Heart right ventricle (tissue), 16 donors: ENCODE measurements at regions not wholly inside any gene's neighbourhood (a gene's known extent, or its start where the extent isn't known, plus 50 kb on each side); places are given as distances from the start of the nearest gene placed in this dataset.

Source experiments
- ATAC-seq, 8 donors: fragments of 200-7000 bp; cut with Tn5 transposase; one replicate each; pipeline ENCODE4 v1.9.1; 2020; ENCODE audit warnings: mild to moderate bottlenecking in 8 of 8, moderate library complexity in 8 of 8, moderate number of reproducible peaks in 1 of 8
- DNase-seq, 2 donors: peaks; one replicate each; pipeline ENCODE4 v3.0.0-alpha.2; 2020
- H3K27ac ChIP-seq, 10 donors: fragments of 200-600 bp; sonication (generic) in 2 of 10; one replicate each; pipeline versions ENCODE4 v1.5.0 to v1.8.0; 2020 to 2022; ENCODE audit warnings: mild to moderate bottlenecking in 3 of 10
- H3K27me3 ChIP-seq, 7 donors: fragments of 200-600 bp; one replicate each; pipeline ENCODE4 v1.8.0; 2021 to 2022; ENCODE audit warnings: mild to moderate bottlenecking in 2 of 7
- H3K36me3 ChIP-seq, 9 donors: fragments of 200-600 bp; sonication (generic) in 1 of 9; one replicate each; pipeline versions ENCODE4 v1.5.0 to v1.8.0; 2020 to 2022; ENCODE audit warnings: mild to moderate bottlenecking in 2 of 9
- H3K4me1 ChIP-seq, 9 donors: fragments of 200-600 bp; sonication (generic) in 1 of 9; one replicate each; pipeline versions ENCODE4 v1.5.0 to v1.8.0; 2020 to 2022; ENCODE audit warnings: mild to moderate bottlenecking in 4 of 9
- H3K4me3 ChIP-seq, 10 donors: fragments of 200-600 bp; sonication (generic) in 2 of 10; one replicate each; pipeline versions ENCODE4 v1.5.0 to v1.8.0; 2020 to 2022; ENCODE audit warnings: mild to moderate bottlenecking in 7 of 10, moderate library complexity in 2 of 10
- H3K9me3 ChIP-seq, 11 donors: fragments of 200-600 bp in 10 of 11; sonication (generic) in 2 of 11; one replicate each; pipeline versions ENCODE4 v1.5.0 to v1.8.0; 2013 to 2022; ENCODE audit warnings: mild to moderate bottlenecking in 2 of 11, control low read depth in 1 of 11, moderate library complexity in 1 of 11
- CTCF ChIP-seq, 9 donors: fragments of 200-600 bp; sonication (generic) in 2 of 9; IDR thresholded peaks; one replicate each; pipeline versions ENCODE4 v1.5.0 to v1.8.0; 2021 to 2022; ENCODE audit warnings: antibody characterized with exemption in 9 of 9, mild to moderate bottlenecking in 5 of 9, moderate library complexity in 1 of 9
- WGBS, 2 donors: extraction: QIAGEN DNeasy Blood & Tissue Kit; methylation state at CpG; one replicate each; pipeline ENCODE4 v1.1.7; 2013; ENCODE audit warnings: inconsistent platforms in 1 of 2; 5-methylcytosine and 5-hydroxymethylcytosine counted together
- intact Hi-C, 10 donors: fragments of 100-400 bp; cut with DNase I; formaldehyde crosslinking; loops; one replicate each; pipeline versions ENCODE4 v1.11.1 to v1.14.2; 2022
- donor health status: Arrhythmogenic right ventricular cardiomyopathy.
- donor health status: ischemic (EF 13 %, LVEDD 7.1; RV severe dilation, severe dysfunction).
- donor health status: healthy with polysubstance abuse.
- donor health status: DM: no; HTN: yes; CAD: no.
- donor health status: DM: no; HTN: no; CAD: no.
- donor health status: ischemic (EF 25% LVEDD 6.9; RV normal size, moderate dysfunction).
- donor health status: ischemic (EF 25% LVEDD 5.7; RV mildly dilated, moderate dysfunction).
- donor health status: healthy.
- donor health status: DM: yes; HTN: yes; CAD: no.
- donor health status: Ischemic cardiomyopathy.
- donor health status: ischemic (EF 35%, LVEDD 5.7; RV mildly dilated, moderate dysfunction).
- donor health status: nonischemic (EF 11% LVEDD 7.7; RV severe dilation, severe dysfunction).
- donor health status: DM: yes; HTN: yes; CAD: no.
- donor health status: PGD.
- donor health status: ischemic (EF 29% LVEDD 5.4; RV normal size, mild dysfunction).
- donor health status: nonischemic (EF 23%, LVEDD 6.1; RV moderate dilation, normal function).

- intact Hi-C loops = no loop called here
- no peak for DNase-seq
- Histone ChIP-seq H3K9me3 (peaks cover 0 to 10% (median 0%) of the 10 kb centered on the region in 11 donors), H3K27ac (no peak overlapping the region), H3K36me3 (no peaks in the 10 kb centered on the region), H3K27me3 (peaks cover 7 to 82% (median 59%) of the 10 kb centered on the region in 7 donors), H3K4me1 (peaks cover 0 to 9% (median 0%) of the 10 kb centered on the region in 9 donors), H3K4me3 (peak overlapping the region in 1 of 10 donors; percentile 17)
- no peak for TF ChIP-seq CTCF (IDR thresholded peaks at IDR 0.05)
- 2 to 3% methylated on average over 58 to 69 of the region's 69 CpGs for WGBS, 2 donors
- ATAC-seq = no peak
These were observed 180.2 kb upstream of the ALKAL2 start for GRCh38 chr2:467892-468647.

- Histone ChIP-seq H3K27ac (no peak overlapping the region), H3K27me3 (peaks cover 7 to 83% (median 63%) of the 10 kb centered on the region in 7 donors), H3K4me1 (peaks cover 0 to 9% (median 0%) of the 10 kb centered on the region in 9 donors), H3K36me3 (no peaks in the 10 kb centered on the region), H3K4me3 (no peak overlapping the region), H3K9me3 (peaks cover 0 to 4% (median 0%) of the 10 kb centered on the region in 11 donors)
- intact Hi-C loops = no loop called here
- ATAC-seq (no peak), DNase-seq (no peak)
- no peak for TF ChIP-seq CTCF (IDR thresholded peaks at IDR 0.05)
- WGBS, 2 donors = 36 to 38% methylated on average over 18 of the region's 18 CpGs
These were observed 179.6 kb upstream of the ALKAL2 start for GRCh38 chr2:467543-467891.

- DNase-seq (no peak), ATAC-seq (no peak)
- H3K4me1 ChIP-seq = peaks cover 0 to 9% (median 0%) of the 10 kb centered on the region in 9 donors
- no peak for TF ChIP-seq CTCF (IDR thresholded peaks at IDR 0.05)
- H3K9me3 ChIP-seq = peaks cover 0 to under 1% (median 0%) of the 10 kb centered on the region in 11 donors
- H3K27ac ChIP-seq = no peak overlapping the region
- intact Hi-C loops = no loop called here
- 58 to 63% methylated on average over 15 of the region's 15 CpGs for WGBS, 2 donors
- peaks cover 7 to 87% (median 67%) of the 10 kb centered on the region in 7 donors for H3K27me3 ChIP-seq
- no peak overlapping the region for H3K4me3 ChIP-seq
- no peaks in the 10 kb centered on the region for H3K36me3 ChIP-seq
These were observed 179.2 kb upstream of the ALKAL2 start for GRCh38 chr2:467101-467500.

GRCh38 chr2:464562-465309, 176.8 kb upstream of the ALKAL2 start:
- ATAC-seq (no peak), DNase-seq (no peak)
- H3K4me3 ChIP-seq = no peak overlapping the region
- H3K27ac ChIP-seq = no peak overlapping the region
- TF ChIP-seq CTCF (IDR thresholded peaks at IDR 0.05) = no peak
- H3K4me1 ChIP-seq = peaks cover 0 to 9% (median 0%) of the 10 kb centered on the region in 9 donors
- no peaks in the 10 kb centered on the region for H3K9me3 ChIP-seq
- intact Hi-C loops = no loop called here
- no peaks in the 10 kb centered on the region for H3K36me3 ChIP-seq
- WGBS, 2 donors = 87 to 88% methylated on average over 19 of the region's 19 CpGs
- peaks cover 7 to 88% (median 77%) of the 10 kb centered on the region in 7 donors for H3K27me3 ChIP-seq
